A549 (cell line): ENCODE measurements at regions not wholly inside any gene's neighbourhood (a gene's known extent, or its start where the extent isn't known, plus 50 kb on each side); places are given as distances from the start of the nearest gene placed in this dataset.
A peak's percentile ranks its signal among the peaks of the same experiment; 100 is the strongest.

Source experiments
- ATAC-seq, 2 experiments: fragments of 200-7000 bp in 1 of 2; fragments of >200 bp in 1 of 2; cut with Nextera tagmentation in 1 of 2; cut with Tn5 transposase in 1 of 2; 3 replicates each; pipeline versions ENCODE4 v1.8.0 to v1.9.1; 2018 to 2020; ENCODE audit warnings: mild to moderate bottlenecking in 1 of 2, moderate library complexity in 1 of 2
- CTCF ChIA-PET: fragments of 300-600 bp; sonication (Branson Sonifier 250); formaldehyde crosslinking; extraction: SDS; loops from one replicate; lab custom pipeline; 2021; ENCODE audit warnings: antibody characterized with exemption, inconsistent platforms; lab: Yijun Ruan, JAX
- POLR2A ChIA-PET: fragments of 350-600 bp; formaldehyde crosslinking; extraction: SDS; loops from one replicate; lab custom pipeline; 2021; ENCODE audit warnings: antibody characterized with exemption, inconsistent platforms; lab: Yijun Ruan, JAX
- DNase-seq, 2 experiments: peaks; one replicate each; pipeline versions ENCODE4 v3.0.0 to v3.0.0-alpha.2; 2011 to 2016; ENCODE audit warnings: low read depth in 1 of 2, low spot score in 1 of 2
- FAIRE-seq: peaks from 2 replicates; lab custom pipeline; 2011; peaks lifted over from hg19 to GRCh38; lab: Jason Lieb, UNC
- H3K27ac ChIP-seq, 2 experiments: fragments of >200 bp; sonication (Bioruptor Twin); formaldehyde crosslinking; 3 replicates each; pipeline ENCODE4 v1.5.1; 2016 to 2017
- H3K4me1 ChIP-seq: fragments of >200 bp; sonication (Bioruptor Twin); formaldehyde crosslinking; 3 replicates; pipeline ENCODE4 v1.6.1; 2016
- H3K4me2 ChIP-seq: fragments of >200 bp; sonication (Bioruptor Twin); formaldehyde crosslinking; 3 replicates; pipeline ENCODE4 v1.6.1; 2016
- H3K4me3 ChIP-seq: fragments of >200 bp; sonication (Bioruptor Twin); formaldehyde crosslinking; 3 replicates; pipeline ENCODE4 v1.5.1; 2016
- H3K9me3 ChIP-seq: fragments of >200 bp; sonication (Bioruptor Twin); formaldehyde crosslinking; 3 replicates; pipeline ENCODE4 v1.6.1; 2016
- BHLHE40 ChIP-seq: IDR thresholded peaks from 2 replicates; pipeline ENCODE4 v1.6.1; 2012; ENCODE audit warnings: low read depth, low read length, inconsistent platforms
- CEBPB ChIP-seq, 2 experiments: fragments of >200 bp in 1 of 2; sonication (Bioruptor Twin) in 1 of 2; formaldehyde crosslinking in 1 of 2; IDR thresholded peaks; 2 replicates each; pipeline ENCODE4 v1.6.1; 2012 to 2016
- CHD2 ChIP-seq: fragments of 150-350 bp; IDR thresholded peaks from 2 replicates; pipeline ENCODE4 v1.6.1; 2014; ENCODE audit warnings: low read length; ENCODE audit not compliant: partially characterized antibody
- CHD4 ChIP-seq: fragments of 200-600 bp; sonication (generic); IDR thresholded peaks from 2 replicates; pipeline ENCODE4 v1.6.1; 2016; ENCODE audit warnings: antibody characterized with exemption, mild to moderate bottlenecking, borderline replicate concordance
- CTCF ChIP-seq: fragments of >200 bp; sonication (Bioruptor Twin); formaldehyde crosslinking; IDR thresholded peaks from 3 replicates; pipeline ENCODE4 v1.5.1; 2016
- E2F6 ChIP-seq: IDR thresholded peaks from 2 replicates; pipeline ENCODE4 v1.6.1; 2012; ENCODE audit warnings: low read depth, borderline replicate concordance
- EHF ChIP-seq: fragments of 250-450 bp; sonication (Bioruptor Pico); IDR thresholded peaks from 2 replicates; pipeline ENCODE4 v1.5.0; 2020; ENCODE audit warnings: mild to moderate bottlenecking
- EHMT2 ChIP-seq: fragments of 200-600 bp; sonication (generic); IDR thresholded peaks from 2 replicates; pipeline ENCODE4 v1.6.1; 2016; ENCODE audit warnings: antibody characterized with exemption, low read depth, mild to moderate bottlenecking, moderate library complexity
- ESRRA ChIP-seq: fragments of 150-350 bp; IDR thresholded peaks from 2 replicates; pipeline ENCODE4 v1.6.1; 2014; ENCODE audit warnings: mild to moderate bottlenecking, low read length, borderline replicate concordance
- GATA3 ChIP-seq: IDR thresholded peaks from 2 replicates; pipeline ENCODE4 v1.6.1; 2012; ENCODE audit warnings: borderline replicate concordance
- HDAC2 ChIP-seq: fragments of 200-600 bp; sonication (generic); IDR thresholded peaks from 2 replicates; pipeline ENCODE4 v1.6.1; 2016
- HEYL ChIP-seq: fragments of 250-450 bp; sonication (Bioruptor Pico); IDR thresholded peaks from 2 replicates; pipeline ENCODE4 v1.8.0; 2021; ENCODE audit warnings: mild to moderate bottlenecking, moderate library complexity
- KDM1A ChIP-seq: fragments of 200-600 bp; sonication (generic); IDR thresholded peaks from 2 replicates; pipeline ENCODE4 v1.6.1; 2016; ENCODE audit warnings: low read depth, mild to moderate bottlenecking
- MYC ChIP-seq: IDR thresholded peaks from 2 replicates; pipeline ENCODE4 v1.6.1; 2012; ENCODE audit warnings: mild to moderate bottlenecking, inconsistent platforms, low read length, improper control_type of control experiment, borderline replicate concordance
- NFE2L2 ChIP-seq: fragments of 150-350 bp; conservative IDR thresholded peaks from 2 replicates; pipeline ENCODE4 v1.6.1; 2014; ENCODE audit warnings: low read length
- PHF8 ChIP-seq: fragments of 200-600 bp; sonication (generic); IDR thresholded peaks from 2 replicates; pipeline ENCODE4 v1.6.1; 2016; ENCODE audit warnings: low read depth, mild to moderate bottlenecking, antibody characterized with exemption, moderate library complexity, borderline replicate concordance
- POLR2A ChIP-seq: IDR thresholded peaks from 2 replicates; pipeline ENCODE4 v1.6.1; 2012; ENCODE audit warnings: mild to moderate bottlenecking, low read length
- RARB ChIP-seq: fragments of 250-450 bp; sonication (Bioruptor Pico); IDR thresholded peaks from 2 replicates; pipeline ENCODE4 v1.8.0; 2021; ENCODE audit warnings: mild to moderate bottlenecking, moderate library complexity
- RFX5 ChIP-seq: fragments of 450-650 bp; IDR thresholded peaks from 2 replicates; pipeline ENCODE4 v1.7.1; 2014; ENCODE audit warnings: antibody characterized with exemption, mild to moderate bottlenecking, moderate library complexity
- RNF2 ChIP-seq: fragments of 200-600 bp; sonication (generic); IDR thresholded peaks from 2 replicates; pipeline ENCODE4 v1.6.1; 2016; ENCODE audit warnings: low read depth, mild to moderate bottlenecking, antibody characterized with exemption, moderate library complexity, borderline replicate concordance
- TFCP2L1 ChIP-seq: fragments of 250-450 bp; sonication (Bioruptor Pico); IDR thresholded peaks from 2 replicates; pipeline ENCODE4 v1.5.0; 2021; ENCODE audit warnings: mild to moderate bottlenecking
- USF2 ChIP-seq: fragments of 450-650 bp; IDR thresholded peaks from 2 replicates; pipeline ENCODE4 v1.6.1; 2014; ENCODE audit warnings: antibody characterized with exemption
- ZC3H11A ChIP-seq: fragments of 450-650 bp; IDR thresholded peaks from 2 replicates; pipeline ENCODE4 v1.6.1; 2014; ENCODE audit warnings: antibody characterized with exemption, mild to moderate bottlenecking
- ZNF302 ChIP-seq: fragments of 250-450 bp; sonication (Bioruptor Pico); IDR thresholded peaks from 2 replicates; pipeline ENCODE4 v1.9.0; 2021; ENCODE audit warnings: inconsistent platforms, mild to moderate bottlenecking, moderate library complexity
- WGBS: methylation state at CpG from one replicate; pipeline ENCODE4 v1.1.6; 2017; ENCODE audit errors: missing lambda C conversion rate; 5-methylcytosine and 5-hydroxymethylcytosine counted together
- TF ChIP-seq, protein P1 (sequence below): fragments of >200 bp; sonication (Bioruptor Twin); formaldehyde crosslinking; IDR thresholded peaks from 3 replicates; pipeline ENCODE4 v1.6.1; 2016
- TF ChIP-seq, protein P2 (sequence below): fragments of >200 bp; sonication (Bioruptor Twin); formaldehyde crosslinking; IDR thresholded peaks from 2 replicates; pipeline ENCODE4 v1.6.1; 2016

GRCh38 chr20:22506827-22507226 lies 77.5 kb downstream of the FOXA2 start:
- DNase-seq (no peak), ATAC-seq (no peak), FAIRE-seq (no peak)
- Histone ChIP-seq H3K27ac (no peak overlapping the region), H3K9me3 (no peaks in the 10 kb centered on the region), H3K4me2 (no peak overlapping the region), H3K4me1 (peaks cover 4% of the 10 kb centered on the region; the same call in 2 of the 3 replicates), H3K4me3 (no peak overlapping the region)
- TF ChIP-seq POLR2A (no peak), CHD2 (no peak), E2F6 (no peak), ZC3H11A (no peak), MYC (no peak), BHLHE40 (no peak), RFX5 (no peak), USF2 (no peak)
- TF ChIP-seq, protein P1, sequence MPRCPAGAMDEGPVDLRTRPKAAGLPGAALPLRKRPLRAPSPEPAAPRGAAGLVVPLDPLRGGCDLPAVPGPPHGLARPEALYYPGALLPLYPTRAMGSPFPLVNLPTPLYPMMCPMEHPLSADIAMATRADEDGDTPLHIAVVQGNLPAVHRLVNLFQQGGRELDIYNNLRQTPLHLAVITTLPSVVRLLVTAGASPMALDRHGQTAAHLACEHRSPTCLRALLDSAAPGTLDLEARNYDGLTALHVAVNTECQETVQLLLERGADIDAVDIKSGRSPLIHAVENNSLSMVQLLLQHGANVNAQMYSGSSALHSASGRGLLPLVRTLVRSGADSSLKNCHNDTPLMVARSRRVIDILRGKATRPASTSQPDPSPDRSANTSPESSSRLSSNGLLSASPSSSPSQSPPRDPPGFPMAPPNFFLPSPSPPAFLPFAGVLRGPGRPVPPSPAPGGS = no peak
- WGBS = 74% methylated on average over 4 of the region's 4 CpGs
- CTCF ChIA-PET = interaction anchor here (0.9 to 2.2 kb wide), 7 partner anchors 15 to 811 kb away, joined by 3 to 13 read pairs (median 4); no protein-coding TSS in a partner anchor
- POLR2A ChIA-PET = no interaction called here

GRCh38 chr20:22504829-22505377 lies 79.5 kb downstream of the FOXA2 start:
- DNase-seq (no peak), ATAC-seq (peak in 1 of 2 experiments; percentile 66; a peak in 3 of 6 replicates), FAIRE-seq (no peak)
- no peaks in the 10 kb centered on the region for H3K9me3 ChIP-seq
- WGBS = 93% methylated on average over 4 of the region's 4 CpGs
- peak overlapping the region in 1 of 2 experiments; percentile 7; a peak in 1 of 6 replicates for H3K27ac ChIP-seq
- H3K4me2 ChIP-seq = no peak overlapping the region
- H3K4me3 ChIP-seq = no peak overlapping the region
- POLR2A ChIA-PET = no interaction called here
- no peak for TF ChIP-seq HEYL (CRISPR knock-in tag)
- TF ChIP-seq ZNF302 = no peak
- no peak for TF ChIP-seq EHMT2
- CTCF ChIA-PET = interaction anchor here (3.7 kb wide), 1 partner anchor 12 kb away, joined by 23 read pairs; no protein-coding TSS in a partner anchor
- 0 out of 3 replicates have a peak, but pooled peaks cover 4% of the 10 kb centered on the region for H3K4me1 ChIP-seq

DNA sequence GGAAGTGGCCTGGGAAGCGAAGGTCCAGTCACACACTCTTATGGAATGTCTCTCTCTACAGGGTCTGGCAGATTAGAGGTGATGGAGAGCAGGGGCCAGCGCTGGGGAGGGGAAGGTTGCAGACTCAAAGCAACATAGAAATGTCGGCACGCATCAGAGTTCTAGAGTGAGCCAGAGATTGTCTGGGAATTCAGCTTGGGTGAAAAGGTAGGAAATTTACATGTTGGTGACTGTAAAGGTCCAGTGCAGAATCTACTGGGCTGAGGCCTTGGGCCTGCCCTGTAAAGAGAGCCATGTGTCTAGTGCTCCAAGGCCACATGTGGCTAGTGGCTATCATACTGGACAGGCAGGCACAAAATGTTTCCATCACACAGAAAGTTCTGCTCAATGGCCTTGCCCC lies 80.8 kb downstream of the FOXA2 start:
- Histone ChIP-seq H3K4me3 (no peak overlapping the region), H3K27ac (no peak overlapping the region), H3K4me1 (0 out of 3 replicates have a peak, but pooled peaks cover 4% of the 10 kb centered on the region), H3K4me2 (no peak overlapping the region), H3K9me3 (no peaks in the 10 kb centered on the region)
- ChIA-PET CTCF (interaction anchor here (1.2 to 3.7 kb wide), 2 partner anchors 10 kb away, joined by 3 to 23 read pairs; no protein-coding TSS in a partner anchor), POLR2A (no interaction called here)
- DNase-seq (no peak), FAIRE-seq (no peak), ATAC-seq (no peak)
- 89% methylated on average over 4 of the region's 4 CpGs for WGBS
- TF ChIP-seq NFE2L2 (no peak), GATA3 (no peak), RNF2 (no peak), EHF (CRISPR knock-in tag) (no peak), HDAC2 (no peak), POLR2A (no peak), KDM1A (no peak), CEBPB (IDR thresholded peaks at IDR 0.05) (no peak), PHF8 (no peak), ESRRA (no peak), CHD2 (no peak), TFCP2L1 (CRISPR knock-in tag) (no peak), CTCF (no peak), CHD4 (no peak), RARB (CRISPR knock-in tag) (no peak), ZNF302 (no peak), RFX5 (no peak), BHLHE40 (no peak)
- TF ChIP-seq, protein P1 = no peak
- TF ChIP-seq, protein P2, sequence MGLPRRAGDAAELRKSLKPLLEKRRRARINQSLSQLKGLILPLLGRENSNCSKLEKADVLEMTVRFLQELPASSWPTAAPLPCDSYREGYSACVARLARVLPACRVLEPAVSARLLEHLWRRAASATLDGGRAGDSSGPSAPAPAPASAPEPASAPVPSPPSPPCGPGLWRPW = no peak
